NCI-H510A treated with DMSO at 0.1 percent for 48 hours (cell line): ENCODE measurements at regions not wholly inside any gene's neighbourhood (a gene's known extent, or its start where the extent isn't known, plus 50 kb on each side); places are given as distances from the start of the nearest gene placed in this dataset.
"Not testable (repeated sequence)": the region's sequence is repeated elsewhere in the genome, so short reads cannot be mapped to it uniquely, and the experiment has no call there.

Experiments used
- DNase-seq: peaks from one replicate; lab custom pipeline; 2025; lab: John Stamatoyannopoulos, UW

DNA sequence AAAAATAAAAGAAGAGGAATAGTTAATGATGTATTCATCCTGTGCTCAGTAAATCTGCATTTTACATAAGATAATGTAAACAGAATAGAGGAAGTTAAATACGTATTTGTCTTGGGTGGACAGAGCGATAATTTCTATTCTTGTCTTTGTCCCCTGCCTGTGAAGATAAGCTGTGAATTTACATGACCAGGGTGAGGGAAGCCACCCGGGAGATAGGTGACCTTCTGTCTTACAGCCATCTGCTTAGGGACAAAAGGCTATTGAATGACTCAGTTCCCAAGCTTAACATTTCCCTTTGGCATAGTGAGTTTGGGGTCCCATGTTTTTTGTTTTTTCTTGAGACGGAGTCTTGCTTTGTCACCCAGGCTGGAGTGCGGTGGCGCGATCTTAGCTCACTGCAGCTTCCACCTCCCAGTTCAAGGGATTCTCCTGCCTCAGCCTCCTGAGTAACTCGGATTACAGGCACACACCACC, 88.7 kb upstream of the KCTD7 start:
- DNase-seq = no peak

DNA sequence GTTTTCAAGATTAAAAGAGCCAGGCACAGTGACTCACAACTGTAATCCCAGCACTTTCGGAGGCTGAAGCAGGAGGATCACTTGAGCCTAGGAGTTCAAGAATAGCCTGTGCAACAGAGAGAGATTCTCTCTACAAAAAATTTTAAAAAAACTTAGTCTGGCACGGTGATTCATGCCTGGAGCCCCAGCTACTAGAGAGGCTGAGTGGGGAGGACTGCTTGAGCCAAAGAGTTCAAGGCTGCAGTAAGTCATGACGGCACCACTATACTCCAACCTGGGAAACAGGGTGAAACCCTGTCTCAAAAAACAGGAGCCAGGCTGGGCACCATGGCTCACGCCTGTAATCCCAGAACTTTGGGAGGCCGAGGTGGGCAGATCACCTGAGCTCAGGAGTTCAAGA, 86.6 kb upstream of the KCTD7 start:
- no peak for DNase-seq

DNA sequence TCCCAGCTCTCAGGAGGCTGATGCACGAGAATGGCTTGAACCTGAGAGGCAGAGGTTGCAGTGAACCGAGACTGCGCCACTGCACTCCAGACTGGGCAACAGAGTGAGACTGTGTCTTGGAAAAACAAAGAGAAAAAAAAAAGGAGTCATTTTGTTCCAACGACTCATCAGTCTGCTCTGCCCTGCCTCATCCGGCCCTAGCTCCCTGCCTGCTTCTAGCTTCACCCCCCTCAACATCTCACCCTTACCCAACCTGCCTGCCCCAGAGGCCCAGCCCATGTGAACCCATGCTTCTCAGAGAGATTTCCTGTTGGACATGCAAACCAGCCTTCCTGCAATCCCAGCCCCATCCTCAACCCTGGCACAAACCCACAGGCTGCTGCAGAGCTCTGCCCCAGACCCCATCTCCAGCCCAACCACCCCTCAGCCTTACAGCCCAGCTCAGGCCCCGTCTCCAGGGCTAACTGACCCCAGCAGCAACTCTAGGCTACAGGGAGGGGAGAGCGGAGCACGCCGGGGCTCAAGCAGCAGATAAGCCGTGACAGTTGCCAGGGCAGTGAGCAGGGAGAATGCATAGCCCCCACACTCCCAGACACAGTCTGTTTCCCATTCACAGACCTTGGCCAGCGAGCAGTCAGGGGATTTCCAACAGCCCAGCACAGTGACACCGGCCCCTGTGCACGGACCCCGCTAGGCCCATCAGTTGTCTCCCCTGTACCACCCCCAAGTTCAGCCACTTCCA, 86.0 kb upstream of the KCTD7 start:
- no peak for DNase-seq

DNA sequence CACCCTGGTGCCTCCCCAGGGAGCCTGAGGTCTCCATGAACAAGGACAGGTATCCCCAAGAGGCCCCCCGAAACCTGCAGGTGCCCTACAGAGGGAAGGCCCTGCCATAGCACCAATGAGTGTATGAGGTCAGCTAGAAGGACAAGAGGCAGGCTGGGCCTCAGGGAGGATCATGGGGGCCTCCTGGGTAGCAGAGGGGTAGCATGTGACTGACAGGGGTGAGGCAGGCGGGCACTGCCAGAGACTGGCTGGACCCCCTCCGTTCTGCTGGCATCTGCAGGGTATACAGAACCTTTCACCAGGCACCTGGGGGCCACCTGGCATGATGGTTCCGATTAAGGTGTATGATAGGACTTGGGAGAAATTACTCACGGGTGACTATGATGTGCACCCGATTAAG, 79.2 kb upstream of the KCTD7 start:
- no peak for DNase-seq

DNA sequence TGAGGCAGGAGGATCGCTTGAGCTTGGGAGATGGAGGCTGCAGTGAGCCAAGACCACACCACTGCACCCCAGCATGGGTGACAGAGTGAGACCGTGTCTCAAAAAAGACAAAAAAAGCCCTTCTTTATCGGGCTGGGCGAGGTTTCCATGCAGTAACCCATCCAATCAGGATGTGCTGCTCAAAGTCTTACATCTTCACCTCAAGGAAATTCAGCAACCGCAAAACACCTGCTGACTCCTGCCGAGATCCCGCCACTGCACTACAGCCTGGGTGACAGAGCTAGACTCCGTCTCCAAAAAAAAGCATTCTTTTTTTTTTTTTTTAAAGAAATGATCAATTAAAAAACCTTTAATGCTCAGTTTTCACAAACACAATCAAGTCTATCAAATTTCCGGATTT, 75.7 kb upstream of the KCTD7 start:
- DNase-seq = no peak

DNA sequence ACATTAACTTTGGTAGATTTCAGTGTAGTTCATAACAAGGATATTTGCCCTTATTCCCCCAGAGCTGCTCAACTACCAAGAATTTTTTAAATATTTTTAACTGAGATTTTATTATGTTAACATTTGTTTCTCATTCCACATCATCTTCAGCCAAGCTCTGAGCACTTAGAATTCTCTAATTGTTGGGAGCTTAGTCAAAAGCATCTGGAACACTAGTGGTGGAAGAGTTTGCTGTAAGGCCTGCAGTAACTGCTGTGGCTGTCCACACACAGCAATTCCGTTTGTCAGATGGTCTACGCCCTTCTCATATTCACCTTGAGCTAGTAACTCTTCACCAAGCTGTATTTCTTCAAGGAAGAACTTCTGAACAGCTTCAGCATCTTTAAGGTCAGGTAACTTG, 75.0 kb upstream of the KCTD7 start:
- DNase-seq = not testable (repeated sequence)

DNA sequence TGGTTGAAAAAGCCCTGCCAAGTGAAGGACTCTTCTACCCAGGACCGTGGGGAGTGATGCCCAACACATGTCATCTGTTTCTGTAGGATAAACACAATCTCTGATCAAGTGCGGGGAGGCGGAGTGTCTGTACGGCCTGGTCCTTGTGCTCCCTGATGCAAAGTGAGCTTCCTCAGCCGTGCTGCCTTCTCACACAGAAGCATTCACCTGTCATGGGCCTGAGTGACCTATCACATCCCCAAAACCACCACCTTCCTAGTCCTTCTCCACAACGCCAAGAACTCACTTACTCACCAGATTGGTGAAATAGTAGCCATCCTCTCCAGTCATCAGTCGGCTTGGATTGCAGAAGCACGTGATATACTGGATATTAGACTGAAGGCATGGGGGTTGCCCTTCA, 74.4 kb upstream of the KCTD7 start:
- not testable (repeated sequence) for DNase-seq

DNA sequence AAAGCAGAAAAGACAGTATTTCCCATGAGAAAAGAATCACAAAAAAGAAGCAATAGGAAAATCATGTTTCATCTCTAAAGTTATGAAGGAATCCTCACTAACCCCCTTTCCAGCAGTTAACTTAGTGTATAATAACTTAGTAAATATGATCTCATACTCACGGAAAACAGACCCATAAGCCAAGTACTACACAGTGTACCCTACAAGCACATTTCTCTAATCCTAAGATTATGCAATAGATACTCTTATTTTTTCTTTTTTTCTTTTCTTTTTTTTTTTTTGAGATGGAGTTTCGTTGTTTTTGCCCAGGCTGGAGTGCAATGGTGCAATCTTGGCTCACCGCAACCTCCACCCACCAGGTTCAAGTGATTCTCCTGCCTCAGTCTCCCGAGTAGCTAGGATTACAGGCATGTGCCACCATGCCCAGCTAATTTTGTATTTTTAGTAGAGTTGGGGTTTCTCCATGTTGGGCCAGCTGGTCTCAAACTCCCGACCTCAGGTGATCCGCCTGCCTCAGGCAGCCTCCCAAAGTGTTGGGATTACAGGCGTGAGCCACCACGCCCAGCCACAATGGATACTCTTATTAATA, 73.7 kb upstream of the KCTD7 start:
- DNase-seq = not testable (repeated sequence)

DNA sequence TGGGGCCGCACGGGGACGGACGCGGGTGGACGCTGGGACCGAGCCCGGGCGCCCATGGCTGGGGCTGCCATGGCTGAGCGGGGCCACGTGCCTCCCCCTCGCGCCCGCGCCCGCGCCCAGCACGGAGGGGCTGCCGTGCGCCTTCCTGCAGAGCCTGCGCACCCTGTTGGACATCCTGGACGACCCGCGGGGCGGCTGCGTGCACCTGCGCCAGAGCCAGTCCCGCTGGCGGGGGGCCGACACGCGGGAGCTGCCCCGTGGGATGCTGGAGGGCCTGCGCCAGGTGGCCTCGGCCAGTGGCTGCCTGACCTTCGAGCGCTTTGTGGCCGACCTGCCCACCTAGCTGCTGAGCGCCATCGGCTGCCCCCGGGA, 72.5 kb upstream of the KCTD7 start:
- DNase-seq = no peak

DNA sequence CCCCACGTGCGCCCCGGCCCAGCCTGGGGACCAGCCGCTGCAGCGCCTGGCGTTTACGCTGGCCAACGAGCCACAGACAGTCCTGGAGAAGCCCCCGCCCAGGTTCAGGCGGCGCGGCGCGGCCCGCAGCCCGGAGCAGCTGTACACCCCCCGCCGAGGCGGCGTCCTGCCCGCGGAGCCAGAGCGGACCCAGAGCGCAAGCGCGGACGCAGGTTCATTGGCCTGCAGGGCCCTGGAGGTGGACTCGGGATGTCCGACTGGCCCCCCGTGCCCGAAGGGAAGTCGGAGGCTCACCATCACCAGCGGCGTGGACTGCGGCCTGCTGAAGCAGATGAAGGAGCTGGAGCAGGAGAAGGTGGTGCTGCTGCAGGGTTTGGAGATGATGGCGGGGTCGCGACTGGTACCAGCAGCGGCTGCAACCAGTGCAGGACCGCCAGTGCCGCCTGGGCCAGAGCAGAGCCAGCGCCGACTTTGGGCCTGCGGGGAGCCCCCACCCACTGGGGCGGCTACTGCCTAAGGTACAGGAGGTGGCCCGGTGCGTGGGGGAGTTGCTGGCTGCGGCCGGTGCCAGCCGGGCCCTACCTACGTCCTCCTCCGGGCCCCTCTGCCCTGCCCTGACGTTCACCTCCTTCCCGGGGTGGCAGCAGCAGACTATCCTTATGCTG, 72.0 kb upstream of the KCTD7 start:
- no peak for DNase-seq

DNA sequence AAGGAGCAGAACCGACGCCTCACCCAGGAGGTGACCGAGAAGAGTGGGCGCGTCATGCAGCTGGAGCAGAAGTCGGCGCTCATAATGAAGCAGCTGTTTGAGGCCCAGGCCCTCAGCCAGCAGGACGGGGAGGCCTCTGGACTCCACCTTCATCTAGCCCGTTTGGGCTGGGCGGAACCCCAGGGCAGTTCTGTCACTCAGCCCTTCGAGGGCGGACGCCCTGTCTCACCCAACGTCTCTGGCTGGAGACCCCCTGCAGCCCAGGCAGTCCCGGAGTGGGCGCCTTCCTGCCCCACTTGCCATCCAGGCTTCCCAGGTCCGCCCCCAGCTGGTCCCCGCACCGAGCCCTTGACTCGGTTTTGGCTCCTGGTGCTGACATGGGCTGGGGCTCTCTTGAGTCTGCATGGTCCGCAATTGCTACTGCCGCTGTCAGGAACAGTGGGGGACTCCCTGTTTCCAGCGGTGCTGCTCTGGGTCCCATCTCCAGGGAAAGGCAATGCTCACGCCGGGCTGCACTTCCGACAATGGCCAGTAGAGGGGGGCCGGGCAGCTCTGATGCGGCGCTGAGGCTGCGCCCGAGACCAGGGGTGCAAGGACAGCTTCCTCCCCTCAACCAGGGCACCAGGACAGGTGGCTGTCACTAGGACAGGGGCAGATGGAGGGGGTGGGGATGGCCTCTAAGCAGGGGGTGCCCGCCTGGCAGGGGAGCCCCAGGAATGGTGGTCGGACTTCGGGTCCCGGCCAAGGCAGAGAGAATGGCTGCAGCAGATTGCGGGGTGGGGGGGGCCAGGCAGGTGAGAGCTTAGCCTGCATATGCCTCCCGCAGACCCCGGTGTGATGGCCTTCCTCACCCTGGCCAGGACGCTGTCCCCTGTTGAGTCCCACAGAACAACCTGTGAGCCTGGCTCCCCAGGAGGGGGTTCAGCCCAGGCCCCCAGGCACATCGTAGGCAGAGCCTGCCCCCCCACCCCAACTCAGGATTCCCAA, 71.2 kb upstream of the KCTD7 start:
- no peak for DNase-seq

DNA sequence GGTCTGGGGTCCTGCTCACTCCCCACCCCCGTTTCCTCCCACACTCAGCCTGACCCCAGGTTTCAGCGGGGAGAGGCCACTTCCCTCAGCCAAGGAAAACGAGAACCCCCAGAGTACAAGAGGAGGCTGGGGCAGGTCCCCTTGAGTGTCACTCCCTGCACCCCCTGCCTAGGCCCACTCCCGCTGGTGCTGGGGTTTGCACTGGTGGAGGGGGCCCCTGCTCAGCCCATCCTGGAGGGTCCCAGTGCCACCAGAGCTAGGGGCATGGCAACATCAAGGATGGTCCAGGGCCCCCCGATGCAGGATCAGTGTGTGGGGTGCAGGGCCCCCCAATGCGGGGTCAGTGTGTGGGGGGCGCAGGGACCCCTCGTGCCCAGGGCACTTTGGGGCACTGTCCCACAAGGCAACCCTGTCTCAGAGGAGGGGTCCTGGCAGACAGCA, 70.5 kb upstream of the KCTD7 start:
- DNase-seq = no peak

DNA sequence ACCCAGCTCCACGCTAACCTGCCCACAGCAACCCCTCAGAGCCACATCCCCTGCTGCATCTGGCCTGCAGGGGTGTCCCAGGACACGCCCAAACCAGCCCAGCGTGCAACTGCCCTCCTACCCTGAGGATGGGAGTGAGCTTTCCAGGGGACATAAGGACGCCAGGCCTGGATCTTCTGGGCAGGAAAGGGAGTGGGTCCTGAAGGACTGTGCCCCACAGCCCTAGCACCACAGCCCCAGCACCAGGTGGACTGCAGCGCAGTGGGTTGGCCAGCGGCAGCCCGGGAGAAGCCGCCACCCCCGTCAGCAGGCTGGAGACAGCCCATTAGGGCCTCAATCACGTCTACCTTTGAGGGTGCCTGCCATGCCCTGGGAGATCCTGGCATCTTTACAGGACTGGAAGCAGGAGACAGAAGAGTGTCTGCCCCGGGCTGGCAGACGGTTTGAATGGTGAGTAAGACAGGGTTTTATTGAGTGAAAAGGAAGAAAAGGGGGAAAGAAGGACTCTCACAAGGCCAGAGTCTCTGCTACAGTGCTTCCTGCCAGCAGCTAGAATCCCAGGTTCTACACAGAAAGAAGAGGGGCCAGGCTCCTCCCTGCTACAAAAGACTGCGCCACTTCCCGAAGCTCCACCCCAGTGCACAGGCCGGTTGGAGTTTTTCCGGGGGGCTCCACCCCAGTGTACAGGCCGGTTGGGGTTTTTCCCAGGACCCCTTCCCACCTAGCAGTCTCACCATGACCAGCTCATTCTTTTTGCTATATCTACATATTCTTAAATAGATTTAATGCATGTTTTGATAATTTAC, 69.8 kb upstream of the KCTD7 start:
- no peak for DNase-seq

DNA sequence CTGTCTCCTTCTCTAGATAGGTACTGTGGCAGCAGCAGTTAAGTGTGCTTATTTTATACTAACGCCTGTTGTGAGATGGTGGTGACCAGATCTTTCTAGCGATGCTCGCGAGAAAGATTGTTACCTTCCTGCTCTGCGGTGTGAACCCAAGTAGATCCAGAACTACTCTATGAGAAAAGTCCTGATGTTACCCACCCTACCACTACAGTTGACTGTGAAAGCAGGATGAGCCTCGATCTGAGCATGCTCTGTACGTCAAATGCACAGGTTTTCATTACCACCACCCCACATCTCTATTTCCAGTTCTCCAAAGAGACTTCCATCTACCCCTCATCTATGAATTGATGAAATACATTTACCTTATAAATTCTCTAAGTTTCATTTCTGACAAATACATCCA, 64.6 kb upstream of the KCTD7 start:
- no peak for DNase-seq

DNA sequence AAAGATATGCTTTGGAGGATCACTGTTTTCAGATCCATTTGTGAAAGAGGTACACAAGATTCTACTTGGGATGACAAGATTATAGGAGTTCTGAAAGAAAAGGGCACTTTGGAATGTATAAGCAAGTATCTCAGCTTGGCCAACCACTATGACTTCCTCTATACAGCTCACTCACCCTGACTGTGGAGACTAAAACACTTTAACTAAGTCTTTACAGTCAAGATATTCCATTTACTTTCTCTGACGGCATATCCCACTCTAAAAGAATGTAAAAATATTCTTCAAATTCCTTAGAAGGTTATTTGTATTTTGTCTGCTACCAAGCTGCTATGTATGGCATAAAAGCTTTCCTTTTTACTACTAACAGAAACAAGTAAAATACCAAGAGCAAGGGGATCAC, 58.5 kb upstream of the KCTD7 start:
- DNase-seq = not testable (repeated sequence)

DNA sequence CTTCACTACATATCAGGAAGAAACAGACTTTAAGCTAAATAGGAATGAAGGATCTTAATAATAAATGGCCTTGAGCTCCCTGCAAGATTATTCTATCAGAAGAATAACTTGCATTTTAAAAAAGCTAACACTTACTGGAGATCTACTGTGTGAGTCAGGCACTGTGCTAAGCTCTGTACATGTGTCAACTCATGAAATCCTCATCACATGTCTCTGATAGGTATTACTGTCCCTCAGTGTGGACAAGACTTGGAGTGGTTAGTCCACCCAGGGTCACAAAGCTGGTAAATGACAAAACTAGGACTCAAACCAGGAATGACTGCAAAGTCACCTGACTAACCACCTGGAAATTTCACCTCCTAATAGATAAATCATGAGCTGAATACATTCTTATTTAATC, 57.1 kb upstream of the KCTD7 start:
- DNase-seq = no peak

DNA sequence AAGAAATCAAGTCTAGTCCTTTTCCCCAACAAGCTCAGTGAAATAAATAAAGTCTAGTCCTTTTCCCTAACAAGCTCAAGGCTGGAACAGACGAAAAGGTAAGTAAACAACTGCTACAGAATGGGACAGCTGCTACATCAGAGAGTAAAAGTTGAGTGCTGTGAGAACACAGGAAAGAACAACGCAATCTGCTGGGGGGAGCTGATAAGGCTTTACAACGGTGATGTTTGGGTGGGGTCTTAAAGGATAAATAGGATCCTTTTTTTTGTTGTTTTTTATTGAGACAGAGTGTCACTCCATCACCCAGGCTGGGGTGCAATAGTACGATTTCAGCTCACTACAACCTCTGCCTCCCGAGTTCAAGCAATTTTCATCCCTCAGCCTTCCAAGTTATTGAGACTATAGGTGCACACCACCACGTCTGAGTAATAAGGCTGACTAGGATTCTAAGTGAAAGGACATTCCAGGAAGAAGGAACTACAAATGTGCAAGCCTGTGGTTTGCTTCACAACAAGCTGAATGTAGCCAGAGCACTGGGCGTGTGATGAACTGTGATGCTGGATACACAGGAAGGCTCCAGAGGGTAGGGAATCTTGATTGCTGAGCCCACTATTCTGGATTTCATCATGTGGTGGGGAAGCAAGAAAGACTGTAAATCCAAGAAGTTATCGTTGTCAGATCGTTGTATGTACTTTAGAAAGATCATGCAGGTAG, 54.7 kb upstream of the KCTD7 start:
- not testable (repeated sequence) for DNase-seq

DNA sequence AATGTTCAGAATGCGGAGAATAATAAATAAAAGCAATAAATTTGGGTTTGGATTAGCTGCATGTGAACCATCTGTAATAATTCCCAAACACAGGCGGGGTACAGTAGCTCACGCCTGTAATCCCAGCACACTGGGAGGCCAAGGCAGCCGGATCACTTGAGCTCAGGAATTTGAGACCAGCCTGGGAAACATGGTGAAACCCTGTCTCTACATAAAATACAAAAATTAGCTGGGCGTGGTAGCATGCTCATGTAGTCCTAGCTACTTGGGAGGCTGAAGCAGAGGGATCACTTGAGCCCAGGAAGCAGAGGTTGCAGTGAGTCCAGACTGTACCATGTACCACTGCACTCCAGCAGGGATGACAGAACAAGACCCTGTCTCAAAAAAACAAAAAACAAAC, 53.9 kb upstream of the KCTD7 start:
- DNase-seq = not testable (repeated sequence)

DNA sequence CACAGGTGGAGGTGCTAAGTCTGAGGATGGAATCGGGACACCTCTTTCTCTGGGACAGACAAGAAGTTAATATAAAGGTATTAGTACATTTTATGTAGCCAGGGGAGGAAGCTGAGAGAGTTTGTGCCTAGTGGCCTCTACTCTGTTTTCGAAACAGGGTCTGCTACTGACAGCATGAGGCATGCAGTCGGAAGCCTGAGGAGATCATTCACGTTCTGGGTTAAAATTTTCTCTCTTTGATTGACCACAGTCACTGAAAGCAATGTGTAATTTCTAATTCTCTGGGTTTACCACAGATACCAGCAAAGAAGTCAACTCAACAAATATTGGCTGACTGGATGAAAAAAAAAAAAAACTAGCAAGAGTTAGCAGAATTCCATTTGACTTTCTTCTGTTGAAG, 53.3 kb upstream of the KCTD7 start:
- no peak for DNase-seq

DNA sequence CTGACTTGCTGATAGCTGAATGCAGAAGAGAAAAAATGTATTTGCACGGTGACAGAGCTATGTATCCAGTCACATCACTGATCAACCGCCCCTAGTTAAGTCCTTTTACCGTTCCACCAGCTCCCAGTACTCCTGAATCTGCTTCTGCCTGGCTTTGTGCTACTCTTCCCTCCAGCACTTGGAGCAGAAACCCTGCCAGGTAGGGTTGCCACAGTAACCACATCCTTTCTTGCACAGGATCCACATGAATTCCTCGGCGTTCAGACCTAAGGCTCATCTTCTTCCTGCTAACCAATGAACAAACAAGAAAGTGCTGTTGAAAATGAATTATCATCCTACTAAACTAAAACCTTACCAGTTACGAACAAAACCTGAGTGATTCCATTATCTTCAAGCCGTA, 52.0 kb upstream of the KCTD7 start:
- DNase-seq = no peak
